ENCODE measurements at regions not wholly inside any gene's neighbourhood (a gene's known extent, or its start where the extent isn't known, plus 50 kb on each side); places are given as distances from the start of the nearest gene placed in this dataset.

DNA sequence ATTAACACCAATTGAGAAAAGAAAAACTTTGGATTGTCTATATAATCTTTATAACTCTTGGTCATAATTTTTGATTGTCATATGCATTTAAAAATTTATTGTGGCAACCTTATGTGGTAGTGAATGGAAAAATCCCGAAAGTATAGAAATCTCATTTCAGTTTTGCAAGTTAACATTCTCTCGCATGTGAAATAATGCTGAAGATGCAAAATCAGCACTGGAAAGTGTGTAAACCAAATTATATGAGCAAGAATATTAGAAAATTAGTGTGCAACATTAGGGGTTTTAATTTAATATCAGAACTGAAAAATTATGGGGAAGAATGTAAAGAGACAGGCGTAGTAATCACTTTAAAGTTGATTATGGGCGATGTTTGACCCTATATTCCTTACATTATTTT lies 1472.8 kb downstream of the PCDH7 start:
- Histone ChIP-seq H3K56ac (replicated peaks; ENCODE audit: insufficient read length, low read depth, low read length) (no peak overlapping the region), H3K4ac (replicated peaks; ENCODE audit: insufficient read length, low read depth, low read length) (no peak overlapping the region), H3K36me3 (ENCODE audit: control insufficient read depth in 2 of 4, insufficient read depth in 4 of 4, low read length in 3 of 4) (no peaks in the 10 kb centered on the region), H4K20me1 (replicated peaks in 1 of 2; ENCODE audit: control insufficient read depth in 1 of 2, insufficient read depth in 2 of 2, low read length in 2 of 2) (no peaks in the 10 kb centered on the region), H3K79me2 (ENCODE audit: control insufficient read depth in 1 of 2, insufficient read depth in 2 of 2, low read length in 2 of 2) (no peaks in the 10 kb centered on the region), H2BK20ac (ENCODE audit: low read length) (no peak overlapping the region), H3K14ac (ENCODE audit: insufficient read length) (no peak overlapping the region), H3K9me3 (ENCODE audit: insufficient read depth in 2 of 2, low read depth in 1 of 2, low read length in 1 of 2) (no peaks in the 10 kb centered on the region), H2BK5ac (ENCODE audit: low read depth, low read length) (no peak overlapping the region), H3K4me3 (ENCODE audit: extremely low read depth in 1 of 4, insufficient read depth in 2 of 4, low read depth in 3 of 4, low read length in 4 of 4) (no peak overlapping the region), H3K79me1 (ENCODE audit: low read depth, low read length) (no peaks in the 10 kb centered on the region), H3K18ac (ENCODE audit: extremely low read depth, low read length) (no peak overlapping the region), H3K23me2 (ENCODE audit: low read depth, low read length) (no peaks in the 10 kb centered on the region), H4K5ac (ENCODE audit: insufficient read length, low read depth, low read length) (no peak overlapping the region), H3K4me1 (replicated peaks in 1 of 4; ENCODE audit: control insufficient read depth in 3 of 4, insufficient read depth in 4 of 4, low read length in 3 of 4) (no peaks in the 10 kb centered on the region), H2BK15ac (ENCODE audit: low read length) (no peak overlapping the region), H3K27ac (ENCODE audit: low read depth, low read length) (no peak overlapping the region), H2AFZ (ENCODE audit: low read length) (no peak overlapping the region), H2BK120ac (replicated peaks; ENCODE audit: low read depth, low read length) (no peak overlapping the region), H3K9ac (replicated peaks in 1 of 4; ENCODE audit: extremely low read depth in 1 of 4, low read depth in 3 of 4, low read length in 3 of 4) (no peak overlapping the region), H4K8ac (ENCODE audit: extremely low read depth, insufficient read depth, low read length) (no peak overlapping the region), H2BK12ac (ENCODE audit: low read depth, low read length) (no peak overlapping the region), H3K27me3 (replicated peaks in 1 of 4; ENCODE audit: control insufficient read depth in 3 of 4, extremely low read depth in 1 of 4, insufficient read depth in 3 of 4, low read length in 3 of 4) (no peaks in the 10 kb centered on the region), H3K23ac (ENCODE audit: insufficient read length) (no peak overlapping the region), H4K91ac (replicated peaks; ENCODE audit: insufficient read length, low read length) (no peak overlapping the region), H3K4me2 (ENCODE audit: insufficient read depth in 1 of 2, low read depth in 2 of 2, low read length in 2 of 2) (no peak overlapping the region), H2AK5ac (ENCODE audit: low read depth, low read length) (no peak overlapping the region)
- 91% methylated on average over 4 of the region's 4 CpGs; no CpG with 5 or more reads in 1 of the 2 experiments for WGBS, 2 experiments (ENCODE audit: extremely low coverage in 1 of 2, insufficient coverage in 1 of 2, insufficient read length in 1 of 2, insufficient replicate concordance in 2 of 2, low coverage in 1 of 2, low lambda C conversion rate in 2 of 2, missing lambda C conversion rate in 1 of 2)
- CTCF ChIA-PET (ENCODE audit: partially characterized antibody) = interaction anchor here (0.6 kb wide), 1 partner anchor 461 kb away, joined by 3 read pairs; no protein-coding TSS in a partner anchor
- POLR2A ChIA-PET (ENCODE audit: partially characterized antibody) = no interaction called here
- DNase-seq (ENCODE audit: low read depth in 1 of 2, low spot score in 2 of 2) (no peak), FAIRE-seq (no peak)
- TF ChIP-seq, protein P1, sequence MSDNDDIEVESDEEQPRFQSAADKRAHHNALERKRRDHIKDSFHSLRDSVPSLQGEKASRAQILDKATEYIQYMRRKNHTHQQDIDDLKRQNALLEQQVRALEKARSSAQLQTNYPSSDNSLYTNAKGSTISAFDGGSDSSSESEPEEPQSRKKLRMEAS (IDR thresholded peaks at IDR 0.05) = no peak
- TF ChIP-seq HDAC2 (IDR thresholded peaks at IDR 0.05; ENCODE audit: borderline replicate concordance in 1 of 2, low read depth in 2 of 2, low read length in 2 of 2) = no peak
- TF ChIP-seq SP4 (IDR thresholded peaks at IDR 0.05; ENCODE audit: low read length) = no peak
- TF ChIP-seq, protein P2, sequence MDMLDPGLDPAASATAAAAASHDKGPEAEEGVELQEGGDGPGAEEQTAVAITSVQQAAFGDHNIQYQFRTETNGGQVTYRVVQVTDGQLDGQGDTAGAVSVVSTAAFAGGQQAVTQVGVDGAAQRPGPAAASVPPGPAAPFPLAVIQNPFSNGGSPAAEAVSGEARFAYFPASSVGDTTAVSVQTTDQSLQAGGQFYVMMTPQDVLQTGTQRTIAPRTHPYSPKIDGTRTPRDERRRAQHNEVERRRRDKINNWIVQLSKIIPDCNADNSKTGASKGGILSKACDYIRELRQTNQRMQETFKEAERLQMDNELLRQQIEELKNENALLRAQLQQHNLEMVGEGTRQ (IDR thresholded peaks at IDR 0.05; ENCODE audit: low read length) = no peak
- no peak for TF ChIP-seq CEBPB (IDR thresholded peaks at IDR 0.05; ENCODE audit: low read depth, low read length)
- TF ChIP-seq SP1 (IDR thresholded peaks at IDR 0.05; ENCODE audit: low read depth, low read length) = no peak
